DMS153 (cell line): ENCODE measurements at regions not wholly inside any gene's neighbourhood (a gene's known extent, or its start where the extent isn't known, plus 50 kb on each side); places are given as distances from the start of the nearest gene placed in this dataset.
"Not testable (repeated sequence)": the region's sequence is repeated elsewhere in the genome, so short reads cannot be mapped to it uniquely, and the experiment has no call there.

Experiments
- DNase-seq: peaks from one replicate; lab custom pipeline; 2025; lab: John Stamatoyannopoulos, UW

GRCh38 chr11:110347660-110348059 lies 51.2 kb upstream of the RDX start:
- no peak for DNase-seq

GRCh38 chr11:110349138-110349996 lies 53.0 kb upstream of the RDX start:
- no peak for DNase-seq

- DNase-seq: not testable (repeated sequence)
Observed at GRCh38 chr11:110349997-110350383, 53.6 kb upstream of the RDX start.

- no peak for DNase-seq
Observed at GRCh38 chr11:110355011-110355744, 58.8 kb upstream of the RDX start.

GRCh38 chr11:110356762-110357671 lies 60.6 kb upstream of the RDX start:
- no peak for DNase-seq

GRCh38 chr11:110358336-110358735 lies 61.9 kb upstream of the RDX start:
- no peak for DNase-seq

GRCh38 chr11:110360781-110361408 lies 64.5 kb upstream of the RDX start:
- DNase-seq: not testable (repeated sequence)

GRCh38 chr11:110362971-110363509 lies 66.6 kb upstream of the RDX start:
- DNase-seq: peak; percentile 73

- DNase-seq: no peak
Observed at GRCh38 chr11:110366291-110366690, 63.5 kb upstream of the FDX1 start.

GRCh38 chr11:110367571-110367970 lies 62.2 kb upstream of the FDX1 start:
- peak; percentile 15 for DNase-seq

- no peak for DNase-seq
Observed at GRCh38 chr11:110371084-110371483, 58.7 kb upstream of the FDX1 start.

- DNase-seq: no peak
Observed at GRCh38 chr11:110373051-110373702, 56.6 kb upstream of the FDX1 start.

- no peak for DNase-seq
Observed at GRCh38 chr11:110374921-110375320, 54.8 kb upstream of the FDX1 start.

- DNase-seq: no peak
Observed at GRCh38 chr11:110375351-110375750, 54.4 kb upstream of the FDX1 start.

- no peak for DNase-seq
Observed at GRCh38 chr11:110376021-110376420, 53.7 kb upstream of the FDX1 start.

- peak; percentile 72 for DNase-seq
Observed at GRCh38 chr11:110376711-110377324, 52.9 kb upstream of the FDX1 start.

GRCh38 chr11:110377434-110377833 lies 52.3 kb upstream of the FDX1 start:
- DNase-seq: no peak

- no peak for DNase-seq
Observed at GRCh38 chr11:110379261-110379660, 50.5 kb upstream of the FDX1 start.

GRCh38 chr11:110379936-110380335 lies 49.8 kb upstream of the FDX1 start:
- no peak for DNase-seq
